GM06990 (cell line): ENCODE measurements at regions not wholly inside any gene's neighbourhood (a gene's known extent, or its start where the extent isn't known, plus 50 kb on each side); places are given as distances from the start of the nearest gene placed in this dataset.

ENCODE experiments used
- DNase-seq: peaks from one replicate; pipeline ENCODE4 v3.0.0-alpha.2; 2011; ENCODE audit not compliant: insufficient read length; ENCODE audit errors: extremely low read depth
- H3K27me3 ChIP-seq: replicated peaks from 2 replicates; pipeline ENCODE4 v1.6.0; 2011; ENCODE audit warnings: low read length; ENCODE audit not compliant: control insufficient read depth, insufficient read depth
- H3K36me3 ChIP-seq: 2 replicates; pipeline ENCODE4 v1.5.1; 2011; ENCODE audit warnings: low read length; ENCODE audit not compliant: control insufficient read depth, insufficient read depth
- H3K4me3 ChIP-seq: replicated peaks from 2 replicates; pipeline ENCODE4 v1.5.1; 2011; ENCODE audit warnings: low read depth, mild to moderate bottlenecking, control low read depth, low read length
- TF ChIP-seq, protein P1 (sequence below): IDR thresholded peaks from 2 replicates; pipeline ENCODE4 v1.5.1; 2011; ENCODE audit warnings: low read length, control low read depth, mild to moderate bottlenecking, inconsistent platforms; ENCODE audit not compliant: insufficient read depth, poor library complexity, severe bottlenecking

- H3K4me3 ChIP-seq: no peak overlapping the region
- no peak for DNase-seq
- no peaks in the 10 kb centered on the region for H3K27me3 ChIP-seq
- TF ChIP-seq, protein P1, sequence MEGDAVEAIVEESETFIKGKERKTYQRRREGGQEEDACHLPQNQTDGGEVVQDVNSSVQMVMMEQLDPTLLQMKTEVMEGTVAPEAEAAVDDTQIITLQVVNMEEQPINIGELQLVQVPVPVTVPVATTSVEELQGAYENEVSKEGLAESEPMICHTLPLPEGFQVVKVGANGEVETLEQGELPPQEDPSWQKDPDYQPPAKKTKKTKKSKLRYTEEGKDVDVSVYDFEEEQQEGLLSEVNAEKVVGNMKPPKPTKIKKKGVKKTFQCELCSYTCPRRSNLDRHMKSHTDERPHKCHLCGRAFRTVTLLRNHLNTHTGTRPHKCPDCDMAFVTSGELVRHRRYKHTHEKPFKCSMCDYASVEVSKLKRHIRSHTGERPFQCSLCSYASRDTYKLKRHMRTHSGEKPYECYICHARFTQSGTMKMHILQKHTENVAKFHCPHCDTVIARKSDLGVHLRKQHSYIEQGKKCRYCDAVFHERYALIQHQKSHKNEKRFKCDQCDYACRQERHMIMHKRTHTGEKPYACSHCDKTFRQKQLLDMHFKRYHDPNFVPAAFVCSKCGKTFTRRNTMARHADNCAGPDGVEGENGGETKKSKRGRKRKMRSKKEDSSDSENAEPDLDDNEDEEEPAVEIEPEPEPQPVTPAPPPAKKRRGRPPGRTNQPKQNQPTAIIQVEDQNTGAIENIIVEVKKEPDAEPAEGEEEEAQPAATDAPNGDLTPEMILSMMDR: no peak
- no peaks in the 10 kb centered on the region for H3K36me3 ChIP-seq
Observed at GRCh38 chr2:163541943-163542342, 193.9 kb downstream of the FIGN start.

DNA sequence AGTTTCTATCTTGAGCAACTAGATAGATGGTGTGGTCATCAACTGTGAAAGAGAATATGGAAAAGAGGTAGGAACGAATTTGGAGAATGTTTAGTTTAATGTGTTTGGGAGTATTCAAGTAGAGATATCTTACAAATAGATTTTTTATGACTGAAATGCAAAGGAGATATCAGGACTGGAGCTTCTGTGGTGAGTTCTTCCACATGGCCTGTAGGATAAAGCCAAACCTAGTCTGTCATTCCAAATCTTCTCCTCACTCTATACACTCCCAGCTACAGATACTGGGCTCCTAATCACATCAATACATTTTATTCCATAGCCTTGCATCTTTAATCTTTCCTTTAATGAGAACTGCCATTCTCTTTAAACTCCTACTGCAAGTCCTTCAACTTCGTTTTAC is 194.3 kb downstream of the FIGN start:
- Histone ChIP-seq H3K27me3 (no peaks in the 10 kb centered on the region), H3K36me3 (no peaks in the 10 kb centered on the region), H3K4me3 (no peak overlapping the region)
- no peak for DNase-seq
- TF ChIP-seq, protein P1: no peak

DNA sequence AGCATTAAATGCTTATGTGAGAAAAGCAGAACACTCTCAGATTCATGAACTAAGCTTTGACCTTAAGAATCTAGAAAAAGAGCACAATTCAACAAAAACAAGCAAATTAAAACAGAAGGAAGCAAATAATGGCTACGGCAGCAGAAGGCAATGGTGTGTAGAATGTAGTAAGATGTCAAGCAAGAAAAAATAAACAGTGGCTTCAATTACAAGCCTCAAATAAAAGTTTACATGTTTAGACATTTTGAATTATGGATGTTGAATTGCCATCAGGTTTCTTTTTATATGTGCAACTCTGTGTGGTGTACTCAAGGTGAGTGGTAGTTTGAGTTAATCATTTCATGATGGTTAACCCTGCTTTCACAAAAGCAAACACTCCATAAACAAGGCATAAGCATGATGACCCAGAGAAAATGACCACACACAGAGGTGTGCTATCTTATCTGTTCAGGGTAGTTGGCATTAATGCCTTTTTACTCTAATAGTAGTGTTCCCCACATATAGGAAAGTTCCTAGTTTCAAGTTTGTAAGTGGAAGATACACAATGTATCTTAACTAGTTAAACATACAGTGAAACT is 207.1 kb downstream of the FIGN start:
- TF ChIP-seq, protein P1: no peak
- Histone ChIP-seq H3K4me3 (no peak overlapping the region), H3K36me3 (no peaks in the 10 kb centered on the region), H3K27me3 (no peaks in the 10 kb centered on the region)
- DNase-seq: no peak

DNA sequence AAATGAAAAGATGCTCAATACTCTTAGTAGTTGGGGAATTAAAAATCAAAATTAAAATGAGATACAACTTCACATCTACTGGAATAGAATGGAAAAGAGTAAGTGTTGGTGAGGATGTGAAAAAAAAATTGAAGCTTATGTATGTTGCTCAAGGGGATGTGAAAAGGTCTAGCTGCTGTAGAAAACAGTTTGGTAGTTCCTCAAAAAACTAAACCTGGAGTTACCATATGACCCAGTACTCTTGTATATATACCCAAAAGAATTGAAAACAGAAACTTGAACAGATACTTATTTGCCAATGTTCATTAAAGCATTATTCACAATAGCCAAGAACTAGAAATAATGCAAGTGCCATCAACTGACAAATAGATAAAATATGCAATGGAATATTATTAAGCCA is 208.4 kb downstream of the FIGN start:
- DNase-seq: no peak
- Histone ChIP-seq H3K36me3 (no peaks in the 10 kb centered on the region), H3K27me3 (no peaks in the 10 kb centered on the region), H3K4me3 (no peak overlapping the region)
- TF ChIP-seq, protein P1: no peak

DNA sequence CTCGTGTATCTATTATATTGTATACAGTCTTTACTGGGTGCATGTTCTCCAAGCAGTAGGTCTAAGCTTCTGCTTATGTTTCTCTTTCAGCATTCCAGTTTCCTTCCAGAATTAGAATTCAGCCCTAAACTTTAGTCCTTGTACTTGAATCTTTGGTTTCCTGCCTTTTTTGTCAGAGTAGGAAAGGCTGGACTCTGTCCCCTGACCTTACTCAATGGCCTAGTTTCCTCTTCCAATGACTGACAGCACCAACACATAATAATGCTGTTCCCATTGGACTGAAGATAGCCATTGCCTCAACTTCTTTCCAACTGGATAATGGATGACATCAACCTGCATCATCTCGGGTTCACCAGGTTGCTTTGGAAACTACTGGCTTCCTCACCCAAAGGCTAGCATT is 217.0 kb downstream of the FIGN start:
- H3K4me3 ChIP-seq: no peak overlapping the region
- no peaks in the 10 kb centered on the region for H3K36me3 ChIP-seq
- TF ChIP-seq, protein P1: no peak
- DNase-seq: no peak
- no peaks in the 10 kb centered on the region for H3K27me3 ChIP-seq

- H3K36me3 ChIP-seq: no peaks in the 10 kb centered on the region
- no peak for DNase-seq
Observed at GRCh38 chr2:163515836-163516235, 220.0 kb downstream of the FIGN start.

More at GRCh38 chr2:163515836-163516235, 220.0 kb downstream of the FIGN start:
- TF ChIP-seq, protein P1: no peak
- Histone ChIP-seq H3K4me3 (no peak overlapping the region), H3K27me3 (no peaks in the 10 kb centered on the region)
